Activated CD8-positive, alpha-beta T cell treated with anti-CD3 and anti-CD28 coated beads for 36 hours (primary cell): ENCODE measurements at regions not wholly inside any gene's neighbourhood (a gene's known extent, or its start where the extent isn't known, plus 50 kb on each side); places are given as distances from the start of the nearest gene placed in this dataset.

Experiments used
- ATAC-seq: fragments of 200-7000 bp; cut with Tn5 transposase; one replicate; pipeline ENCODE4 v1.10.0; 2021; ENCODE audit warnings: mild to moderate bottlenecking, moderate library complexity
- CTCF ChIA-PET: fragments of 350-600 bp; sonication (Branson Sonifier 250); formaldehyde crosslinking; loops from one replicate; lab custom pipeline; 2021; ENCODE audit warnings: antibody characterized with exemption; lab: Charles Lee
- POLR2A ChIA-PET: fragments of 350-600 bp; sonication (Branson Sonifier 250); formaldehyde crosslinking; loops from one replicate; lab custom pipeline; 2021; ENCODE audit warnings: antibody characterized with exemption; lab: Charles Lee
- DNase-seq: peaks from one replicate; pipeline ENCODE4 v3.0.0-alpha.2; 2020
- H3K27ac Mint-ChIP-seq: one replicate; pipeline ENCODE4 v1.8.0; 2021; ENCODE audit warnings: mild to moderate bottlenecking, mixed read lengths
- H3K27me3 Mint-ChIP-seq: one replicate; pipeline ENCODE4 v1.8.0; 2021; ENCODE audit warnings: mixed read lengths
- H3K36me3 Mint-ChIP-seq: one replicate; pipeline ENCODE4 v1.8.0; 2021; ENCODE audit warnings: low read depth, mixed read lengths
- H3K4me1 Mint-ChIP-seq: one replicate; pipeline ENCODE4 v1.8.0; 2021; ENCODE audit warnings: low read depth, mixed read lengths
- H3K4me3 Mint-ChIP-seq: one replicate; pipeline ENCODE4 v1.8.0; 2021; ENCODE audit warnings: mild to moderate bottlenecking, moderate library complexity, mixed read lengths
- H3K9me3 Mint-ChIP-seq: one replicate; pipeline ENCODE4 v1.8.0; 2021; ENCODE audit warnings: mixed read lengths
- CTCF ChIP-seq: fragments of 200-600 bp; IDR thresholded peaks from one replicate; pipeline ENCODE4 v1.8.0; 2022; ENCODE audit warnings: antibody characterized with exemption, mild to moderate bottlenecking
- intact Hi-C: fragments of 100-400 bp; cut with micrococcal nuclease; formaldehyde crosslinking; loops from one replicate; pipeline ENCODE4 v1.10.0; 2022

DNA sequence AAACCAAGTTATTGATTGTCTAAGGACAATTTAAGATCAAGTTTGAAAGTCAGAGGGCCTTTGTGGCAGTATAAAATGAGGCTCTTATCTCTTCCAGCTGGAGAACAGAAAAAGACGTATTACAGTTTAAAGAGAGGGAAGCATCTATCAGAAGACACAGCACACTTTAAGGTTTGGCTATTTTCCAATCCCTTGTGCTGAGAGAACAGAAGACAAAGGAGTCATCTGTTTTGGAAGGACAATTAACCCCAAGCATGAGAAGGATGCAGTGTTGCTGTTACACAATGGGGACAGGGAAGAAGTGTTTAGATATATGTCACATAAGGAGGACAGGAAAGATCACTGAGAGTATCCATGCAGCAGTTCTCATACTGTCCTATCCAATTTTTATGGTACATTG lies 1224.2 kb upstream of the SORCS1 start:
- H3K27ac Mint-ChIP-seq = no peak overlapping the region
- intact Hi-C loops = no loop called here
- no peaks in the 10 kb centered on the region for H3K4me1 Mint-ChIP-seq
- no peaks in the 10 kb centered on the region for H3K27me3 Mint-ChIP-seq
- CTCF ChIA-PET = no interaction called here
- H3K4me3 Mint-ChIP-seq = no peak overlapping the region
- H3K36me3 Mint-ChIP-seq = no peaks in the 10 kb centered on the region
- H3K9me3 Mint-ChIP-seq = peaks cover 2% of the 10 kb centered on the region
- DNase-seq (no peak), ATAC-seq (no peak)
- POLR2A ChIA-PET = no interaction called here
- no peak for TF ChIP-seq CTCF

GRCh38 chr10:108385963-108386362 lies 1221.5 kb upstream of the SORCS1 start:
- TF ChIP-seq CTCF = no peak
- H3K4me3 Mint-ChIP-seq = no peak overlapping the region
- ChIA-PET CTCF (no interaction called here), POLR2A (no interaction called here)
- no peak overlapping the region for H3K27ac Mint-ChIP-seq
- intact Hi-C loops = no loop called here
- no peak for ATAC-seq
- H3K9me3 Mint-ChIP-seq = peaks cover 5% of the 10 kb centered on the region
- no peaks in the 10 kb centered on the region for H3K4me1 Mint-ChIP-seq
- DNase-seq = no peak
- H3K36me3 Mint-ChIP-seq = no peaks in the 10 kb centered on the region
- H3K27me3 Mint-ChIP-seq = no peaks in the 10 kb centered on the region

- no peak overlapping the region for H3K27ac Mint-ChIP-seq
- H3K9me3 Mint-ChIP-seq = peaks cover 2% of the 10 kb centered on the region
- no peak overlapping the region for H3K4me3 Mint-ChIP-seq
- TF ChIP-seq CTCF = no peak
- H3K27me3 Mint-ChIP-seq = no peaks in the 10 kb centered on the region
- DNase-seq (no peak), ATAC-seq (no peak)
- H3K4me1 Mint-ChIP-seq = no peaks in the 10 kb centered on the region
- H3K36me3 Mint-ChIP-seq = no peaks in the 10 kb centered on the region
- ChIA-PET CTCF (no interaction called here), POLR2A (no interaction called here)
- intact Hi-C loops = no loop called here
These were observed 1219.9 kb upstream of the SORCS1 start for GRCh38 chr10:108384378-108384777.

DNA sequence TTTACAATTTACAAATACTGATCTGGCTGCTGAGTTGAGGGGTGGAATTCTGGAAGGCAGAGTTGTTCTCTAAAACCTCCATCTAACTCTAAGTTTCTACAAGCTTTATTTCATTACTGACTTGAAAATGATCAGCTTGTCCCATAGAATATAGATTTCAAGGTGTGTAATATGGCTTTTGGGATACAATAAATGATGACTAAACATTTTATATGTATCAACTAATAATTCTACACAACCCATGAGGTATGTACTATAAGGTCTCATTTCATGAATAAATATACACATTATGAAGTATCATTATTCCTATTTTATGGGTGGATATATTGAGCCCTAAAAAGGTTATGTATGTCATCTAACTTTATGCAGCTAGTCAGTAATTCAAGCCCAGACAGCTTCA lies 1214.3 kb upstream of the SORCS1 start:
- ATAC-seq (no peak), DNase-seq (no peak)
- CTCF ChIA-PET = no interaction called here
- POLR2A ChIA-PET = no interaction called here
- H3K4me3 Mint-ChIP-seq = no peak overlapping the region
- H3K27me3 Mint-ChIP-seq = no peaks in the 10 kb centered on the region
- intact Hi-C loops = no loop called here
- no peak for TF ChIP-seq CTCF
- H3K9me3 Mint-ChIP-seq = peaks cover 2% of the 10 kb centered on the region
- no peaks in the 10 kb centered on the region for H3K4me1 Mint-ChIP-seq
- H3K36me3 Mint-ChIP-seq = no peaks in the 10 kb centered on the region
- H3K27ac Mint-ChIP-seq = no peak overlapping the region

GRCh38 chr10:108375691-108376090 lies 1211.2 kb upstream of the SORCS1 start:
- POLR2A ChIA-PET = no interaction called here

More at GRCh38 chr10:108375691-108376090, 1211.2 kb upstream of the SORCS1 start:
- no peaks in the 10 kb centered on the region for H3K36me3 Mint-ChIP-seq
- no peak overlapping the region for H3K4me3 Mint-ChIP-seq
- DNase-seq (no peak), ATAC-seq (no peak)
- no peak for TF ChIP-seq CTCF
- H3K27ac Mint-ChIP-seq = no peak overlapping the region
- H3K27me3 Mint-ChIP-seq = no peaks in the 10 kb centered on the region
- intact Hi-C loops = no loop called here
- H3K4me1 Mint-ChIP-seq = no peaks in the 10 kb centered on the region
- H3K9me3 Mint-ChIP-seq = peaks cover 2% of the 10 kb centered on the region
- CTCF ChIA-PET = no interaction called here
